Activated CD8-positive, alpha-beta T cell treated with anti-CD3 and anti-CD28 coated beads, Interleukin-2, amount 10 ng/mL, durations not matched to agents 7 days and 5 days (primary cell): ENCODE measurements at regions not wholly inside any gene's neighbourhood (a gene's known extent, or its start where the extent isn't known, plus 50 kb on each side); places are given as distances from the start of the nearest gene placed in this dataset.

Experiments
- ATAC-seq: fragments of 150-1000 bp; cut with Tn5 transposase; one replicate; pipeline ENCODE4 v1.10.0; 2021; ENCODE audit warnings: moderate library complexity
- CTCF ChIA-PET: fragments of 350-600 bp; sonication (Branson Sonifier 250); formaldehyde crosslinking; loops from one replicate; lab custom pipeline; 2021; ENCODE audit warnings: antibody characterized with exemption; lab: Charles Lee
- POLR2A ChIA-PET: fragments of 350-600 bp; sonication (Branson Sonifier 250); formaldehyde crosslinking; loops from one replicate; lab custom pipeline; 2021; ENCODE audit warnings: antibody characterized with exemption; lab: Charles Lee
- DNase-seq: peaks from one replicate; pipeline ENCODE4 v3.0.0-alpha.2; 2020
- H3K27ac Mint-ChIP-seq: one replicate; pipeline ENCODE4 v1.8.0; 2021; ENCODE audit warnings: mild to moderate bottlenecking, mixed read lengths
- H3K27me3 Mint-ChIP-seq: one replicate; pipeline ENCODE4 v1.8.0; 2021; ENCODE audit warnings: low read depth, mixed read lengths
- H3K36me3 Mint-ChIP-seq: one replicate; pipeline ENCODE4 v1.8.0; 2021; ENCODE audit warnings: low read depth, mixed read lengths
- H3K4me1 Mint-ChIP-seq: one replicate; pipeline ENCODE4 v1.8.0; 2021; ENCODE audit warnings: low read depth, mixed read lengths
- H3K4me3 Mint-ChIP-seq: one replicate; pipeline ENCODE4 v1.8.0; 2021; ENCODE audit warnings: mild to moderate bottlenecking, mixed read lengths
- H3K9me3 Mint-ChIP-seq: one replicate; pipeline ENCODE4 v1.8.0; 2022; ENCODE audit warnings: mixed read lengths; ENCODE audit not compliant: insufficient read depth

DNA sequence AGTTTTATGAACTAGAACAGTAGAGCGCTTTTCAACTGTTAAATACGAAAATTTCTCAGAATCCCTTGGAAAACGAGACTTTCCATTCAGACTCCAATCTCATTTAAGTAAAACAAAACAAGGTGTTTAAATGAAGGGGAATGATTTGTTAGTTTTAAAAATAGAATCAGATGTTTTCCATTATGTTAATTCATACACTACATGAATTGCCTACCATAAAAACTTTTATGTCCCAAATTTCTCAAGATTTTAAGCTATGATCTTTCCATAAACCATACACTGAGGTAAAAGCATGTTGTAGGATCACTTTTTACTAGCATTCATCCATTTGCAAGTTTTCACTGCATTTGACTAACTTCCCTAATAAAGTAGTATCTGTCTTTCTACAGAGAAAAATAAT lies 180.3 kb upstream of the ZP4 start:
- no peaks in the 10 kb centered on the region for H3K27me3 Mint-ChIP-seq
- DNase-seq (no peak), ATAC-seq (no peak)
- CTCF ChIA-PET = no interaction called here
- no peak overlapping the region for H3K27ac Mint-ChIP-seq
- no peak overlapping the region for H3K4me3 Mint-ChIP-seq
- no peaks in the 10 kb centered on the region for H3K4me1 Mint-ChIP-seq
- POLR2A ChIA-PET = no interaction called here
- no peaks in the 10 kb centered on the region for H3K36me3 Mint-ChIP-seq
- H3K9me3 Mint-ChIP-seq = peaks cover 4% of the 10 kb centered on the region

GRCh38 chr1:238063454-238063853 lies 172.7 kb upstream of the ZP4 start:
- CTCF ChIA-PET = no interaction called here
- no peak overlapping the region for H3K4me3 Mint-ChIP-seq
- H3K9me3 Mint-ChIP-seq = peaks cover 8% of the 10 kb centered on the region
- no peak for DNase-seq
- H3K27me3 Mint-ChIP-seq = no peaks in the 10 kb centered on the region
- no peak for ATAC-seq
- H3K4me1 Mint-ChIP-seq = no peaks in the 10 kb centered on the region
- POLR2A ChIA-PET = no interaction called here
- H3K36me3 Mint-ChIP-seq = no peaks in the 10 kb centered on the region
- H3K27ac Mint-ChIP-seq = no peak overlapping the region

GRCh38 chr1:238061967-238062613 lies 171.4 kb upstream of the ZP4 start:
- peaks cover 8% of the 10 kb centered on the region for H3K9me3 Mint-ChIP-seq
- no peaks in the 10 kb centered on the region for H3K4me1 Mint-ChIP-seq
- no peak for DNase-seq
- H3K4me3 Mint-ChIP-seq = no peak overlapping the region
- ChIA-PET CTCF (no interaction called here), POLR2A (no interaction called here)
- no peaks in the 10 kb centered on the region for H3K36me3 Mint-ChIP-seq
- H3K27me3 Mint-ChIP-seq = no peaks in the 10 kb centered on the region
- no peak for ATAC-seq
- H3K27ac Mint-ChIP-seq = no peak overlapping the region

DNA sequence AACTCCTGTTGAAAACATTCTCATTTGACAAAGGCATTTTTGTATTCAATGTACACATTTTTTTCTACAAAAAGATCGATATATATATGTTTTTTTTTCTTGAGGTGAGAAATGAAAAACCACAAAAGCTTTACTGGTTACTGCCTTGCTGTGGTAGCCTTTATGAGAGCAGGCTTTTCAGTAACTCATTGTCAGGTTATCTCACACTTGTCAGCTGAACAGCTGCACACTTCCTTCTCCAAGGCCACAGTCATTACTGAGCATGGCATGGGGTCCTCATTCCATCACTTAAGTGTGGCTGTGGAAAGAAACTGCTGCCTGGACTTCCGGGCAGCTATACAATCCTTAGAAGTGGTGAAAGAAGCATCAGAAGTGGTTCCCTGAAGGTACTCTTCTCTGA lies 169.3 kb upstream of the ZP4 start:
- ChIA-PET CTCF (no interaction called here), POLR2A (no interaction called here)
- Mint-ChIP-seq H3K4me3 (no peak overlapping the region), H3K4me1 (no peaks in the 10 kb centered on the region), H3K9me3 (peaks cover 8% of the 10 kb centered on the region), H3K27ac (no peak overlapping the region), H3K36me3 (no peaks in the 10 kb centered on the region), H3K27me3 (no peaks in the 10 kb centered on the region)
- DNase-seq (no peak), ATAC-seq (no peak)

DNA sequence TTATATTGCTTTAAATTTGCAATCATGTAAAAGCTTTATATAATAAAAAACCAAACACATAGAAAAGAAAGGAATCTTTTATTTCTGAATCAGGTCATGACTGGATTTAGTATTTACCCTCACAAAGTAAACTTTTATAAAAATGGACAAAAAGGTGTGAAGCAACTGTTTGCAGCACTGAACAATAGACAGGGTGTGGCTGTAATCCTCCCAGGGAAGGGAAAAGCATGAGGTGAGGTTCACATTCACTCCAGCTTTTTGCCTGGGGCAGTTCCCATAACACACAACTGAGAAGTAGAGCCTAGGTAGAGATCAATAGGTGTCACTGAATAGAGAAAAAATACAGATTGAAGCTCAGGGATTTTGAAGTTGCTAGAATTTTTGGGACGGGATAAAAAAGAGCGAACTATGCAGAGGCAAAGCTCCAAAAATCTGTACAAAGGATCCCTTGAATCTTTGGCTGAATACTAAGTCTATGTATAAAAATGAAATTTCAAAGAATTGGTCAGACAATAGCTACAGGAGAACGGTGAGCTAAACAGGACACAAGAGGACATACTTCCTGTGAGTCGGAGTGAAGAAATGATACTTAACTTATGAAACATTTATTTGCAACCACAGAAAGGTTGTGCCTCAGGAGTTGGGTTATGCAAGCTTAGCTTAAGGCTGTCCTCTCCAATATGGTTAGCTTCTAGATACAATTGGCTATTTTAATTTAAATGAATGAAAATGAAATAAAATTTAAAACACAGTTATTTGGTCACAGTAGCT lies 162.0 kb upstream of the ZP4 start:
- no peak overlapping the region for H3K27ac Mint-ChIP-seq
- H3K27me3 Mint-ChIP-seq = no peaks in the 10 kb centered on the region
- H3K4me3 Mint-ChIP-seq = no peak overlapping the region
- H3K9me3 Mint-ChIP-seq = no peaks in the 10 kb centered on the region
- no peak for DNase-seq
- H3K36me3 Mint-ChIP-seq = no peaks in the 10 kb centered on the region
- ATAC-seq = no peak
- POLR2A ChIA-PET = no interaction called here
- CTCF ChIA-PET = no interaction called here
- H3K4me1 Mint-ChIP-seq = no peaks in the 10 kb centered on the region

DNA sequence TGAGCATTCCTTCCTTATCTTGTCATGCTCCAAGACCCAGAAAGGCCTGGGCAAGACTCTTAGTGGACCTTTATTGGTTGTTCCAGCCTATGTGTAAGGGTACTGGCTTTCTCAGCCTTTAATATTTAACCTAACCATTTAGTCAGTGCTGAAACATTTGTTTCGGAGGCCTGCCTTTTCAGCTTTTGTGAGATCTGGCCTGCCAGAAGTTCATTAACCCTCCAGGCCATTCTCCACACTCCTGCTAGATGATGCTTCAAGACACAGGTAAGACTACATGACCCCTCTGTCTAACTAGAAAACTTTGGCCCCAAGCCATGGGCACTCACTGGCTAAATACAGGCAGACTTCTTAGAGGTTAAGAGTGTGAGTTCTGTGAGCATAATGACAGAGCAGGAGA lies 138.4 kb upstream of the ZP4 start:
- DNase-seq = no peak
- POLR2A ChIA-PET = no interaction called here
- Mint-ChIP-seq H3K4me3 (no peak overlapping the region), H3K4me1 (no peaks in the 10 kb centered on the region), H3K27me3 (no peaks in the 10 kb centered on the region), H3K36me3 (no peaks in the 10 kb centered on the region), H3K9me3 (peaks cover 6% of the 10 kb centered on the region), H3K27ac (no peak overlapping the region)
- CTCF ChIA-PET = no interaction called here
- ATAC-seq = no peak

GRCh38 chr1:238027366-238027765 lies 136.6 kb upstream of the ZP4 start:
- Mint-ChIP-seq H3K27ac (no peak overlapping the region), H3K4me3 (no peak overlapping the region), H3K27me3 (no peaks in the 10 kb centered on the region), H3K36me3 (no peaks in the 10 kb centered on the region), H3K4me1 (no peaks in the 10 kb centered on the region), H3K9me3 (peaks cover 6% of the 10 kb centered on the region)
- CTCF ChIA-PET = no interaction called here
- ATAC-seq = no peak
- DNase-seq = no peak
- POLR2A ChIA-PET = no interaction called here

DNA sequence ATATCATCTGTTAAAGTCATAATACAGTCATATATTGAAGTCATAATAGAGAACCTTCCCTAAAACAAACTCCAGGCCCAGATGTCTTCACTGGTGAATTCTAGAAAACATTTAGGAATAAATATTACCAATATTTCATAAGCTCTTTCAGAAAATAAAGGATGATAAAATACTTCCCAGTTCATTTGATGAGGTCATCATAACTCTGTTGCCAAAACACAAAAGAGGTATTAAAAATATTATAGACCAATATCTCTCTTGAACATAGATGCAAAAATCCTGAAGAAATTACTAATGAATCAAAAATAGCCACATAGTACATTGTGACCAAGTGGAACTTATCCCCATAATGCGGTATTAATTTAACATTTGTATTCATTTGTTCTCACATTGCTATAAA lies 132.4 kb upstream of the ZP4 start:
- H3K4me1 Mint-ChIP-seq = no peaks in the 10 kb centered on the region
- H3K27me3 Mint-ChIP-seq = no peaks in the 10 kb centered on the region
- H3K27ac Mint-ChIP-seq = no peak overlapping the region
- ATAC-seq (no peak), DNase-seq (no peak)
- H3K4me3 Mint-ChIP-seq = no peak overlapping the region
- no peaks in the 10 kb centered on the region for H3K9me3 Mint-ChIP-seq
- CTCF ChIA-PET = no interaction called here
- POLR2A ChIA-PET = no interaction called here
- H3K36me3 Mint-ChIP-seq = no peaks in the 10 kb centered on the region

GRCh38 chr1:238018214-238018613 lies 127.5 kb upstream of the ZP4 start:
- H3K27me3 Mint-ChIP-seq = no peaks in the 10 kb centered on the region
- no peaks in the 10 kb centered on the region for H3K9me3 Mint-ChIP-seq
- POLR2A ChIA-PET = no interaction called here
- H3K36me3 Mint-ChIP-seq = no peaks in the 10 kb centered on the region
- H3K4me3 Mint-ChIP-seq = no peak overlapping the region
- no peak for ATAC-seq
- no peaks in the 10 kb centered on the region for H3K4me1 Mint-ChIP-seq
- no peak overlapping the region for H3K27ac Mint-ChIP-seq
- CTCF ChIA-PET = no interaction called here
- no peak for DNase-seq

GRCh38 chr1:238006779-238007178 lies 116.1 kb upstream of the ZP4 start:
- no peak overlapping the region for H3K4me3 Mint-ChIP-seq
- POLR2A ChIA-PET = no interaction called here
- no peaks in the 10 kb centered on the region for H3K36me3 Mint-ChIP-seq
- DNase-seq (no peak), ATAC-seq (no peak)
- CTCF ChIA-PET = no interaction called here
- H3K27ac Mint-ChIP-seq = no peak overlapping the region
- no peaks in the 10 kb centered on the region for H3K4me1 Mint-ChIP-seq
- peaks cover 3% of the 10 kb centered on the region for H3K9me3 Mint-ChIP-seq
- H3K27me3 Mint-ChIP-seq = no peaks in the 10 kb centered on the region

GRCh38 chr1:238005116-238005515 lies 114.4 kb upstream of the ZP4 start:
- CTCF ChIA-PET = no interaction called here
- Mint-ChIP-seq H3K36me3 (no peaks in the 10 kb centered on the region), H3K27ac (no peak overlapping the region), H3K27me3 (no peaks in the 10 kb centered on the region), H3K9me3 (peaks cover 3% of the 10 kb centered on the region), H3K4me3 (no peak overlapping the region), H3K4me1 (no peaks in the 10 kb centered on the region)
- ATAC-seq (no peak), DNase-seq (no peak)
- POLR2A ChIA-PET = no interaction called here

GRCh38 chr1:238001818-238002217 lies 111.1 kb upstream of the ZP4 start:
- CTCF ChIA-PET = no interaction called here
- Mint-ChIP-seq H3K27ac (no peak overlapping the region), H3K4me1 (no peaks in the 10 kb centered on the region)

More at GRCh38 chr1:238001818-238002217, 111.1 kb upstream of the ZP4 start:
- no peak for ATAC-seq
- Mint-ChIP-seq H3K9me3 (peaks cover 9% of the 10 kb centered on the region), H3K27me3 (no peaks in the 10 kb centered on the region), H3K4me3 (no peak overlapping the region), H3K36me3 (no peaks in the 10 kb centered on the region)
- DNase-seq = no peak
- POLR2A ChIA-PET = no interaction called here
